ENCODE measurements at regions not wholly inside any gene's neighbourhood (a gene's known extent, or its start where the extent isn't known, plus 50 kb on each side); places are given as distances from the start of the nearest gene placed in this dataset.

DNA sequence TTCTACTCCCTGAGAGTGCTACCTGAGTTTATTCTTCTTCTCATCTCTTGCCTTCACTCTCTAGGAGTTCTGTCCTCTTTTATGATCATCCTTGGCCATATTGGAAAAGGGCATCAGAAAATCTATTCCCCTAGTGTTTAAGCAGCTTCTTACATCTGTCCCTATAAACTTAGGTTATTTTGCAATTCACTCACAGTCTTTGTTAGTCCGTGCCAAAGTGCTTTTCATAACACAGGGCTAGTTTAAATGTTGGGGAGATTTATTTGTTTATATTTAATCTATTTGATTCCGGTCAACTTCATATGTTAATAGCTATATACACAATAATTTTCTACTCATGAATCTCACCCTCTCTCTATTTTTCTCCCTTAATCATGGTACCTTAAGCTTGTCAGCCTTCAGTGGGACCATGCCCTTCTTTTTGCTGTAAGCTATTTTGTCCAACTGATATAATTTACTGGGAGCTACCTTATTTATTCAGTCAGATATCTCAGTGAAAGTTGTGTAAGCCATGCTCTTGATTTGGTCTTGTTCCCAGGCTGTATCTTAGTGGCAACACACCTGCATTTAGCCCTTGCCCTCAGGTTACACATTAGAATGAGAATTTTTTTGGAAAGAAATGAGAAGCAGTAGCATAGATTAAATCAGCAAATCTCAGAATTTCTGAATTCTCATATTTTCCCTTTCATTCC, 106.3 kb upstream of the SMYD2 start:
- no peak overlapping the region for H3K27ac ChIP-seq (ENCODE audit: low read length)
- H3K9me3 ChIP-seq (ENCODE audit: control insufficient read depth, insufficient read depth, low read depth, low read length): no peaks in the 10 kb centered on the region
- POLR2A ChIA-PET: no interaction called here
- no peak for DNase-seq (ENCODE audit: low read depth, low spot score)
- in situ Hi-C loops (cut with HindIII; ENCODE audit: low pct_unique_long_range_greater_than_20kb, low sequenced_read_pairs) (no loop called here), intact Hi-C loops (cut with micrococcal nuclease; ENCODE audit: unreplicated experiment) (no loop called here)
- no peak for ATAC-seq
- BruUV-seq (replicated peaks): no TSS peak
- CTCF ChIA-PET: no interaction called here
- H3K27me3 ChIP-seq (ENCODE audit: control insufficient read depth, insufficient read depth, low read length): peaks cover 19% of the 10 kb centered on the region
- no peaks in the 10 kb centered on the region for H3K4me1 ChIP-seq (ENCODE audit: control insufficient read depth, insufficient read depth, low read length)
- TF ChIP-seq CTCF (IDR thresholded peaks at IDR 0.05) (no peak), TCF7L2 (IDR thresholded peaks at IDR 0.05; ENCODE audit: low read depth, low read length) (no peak), SIN3A (IDR thresholded peaks at IDR 0.05; ENCODE audit: borderline replicate concordance, insufficient read depth, low read depth, low read length) (no peak), POLR2AphosphoS5 (IDR thresholded peaks at IDR 0.05; ENCODE audit: low read depth, low read length) (no peak)
- TF ChIP-seq, protein P1, sequence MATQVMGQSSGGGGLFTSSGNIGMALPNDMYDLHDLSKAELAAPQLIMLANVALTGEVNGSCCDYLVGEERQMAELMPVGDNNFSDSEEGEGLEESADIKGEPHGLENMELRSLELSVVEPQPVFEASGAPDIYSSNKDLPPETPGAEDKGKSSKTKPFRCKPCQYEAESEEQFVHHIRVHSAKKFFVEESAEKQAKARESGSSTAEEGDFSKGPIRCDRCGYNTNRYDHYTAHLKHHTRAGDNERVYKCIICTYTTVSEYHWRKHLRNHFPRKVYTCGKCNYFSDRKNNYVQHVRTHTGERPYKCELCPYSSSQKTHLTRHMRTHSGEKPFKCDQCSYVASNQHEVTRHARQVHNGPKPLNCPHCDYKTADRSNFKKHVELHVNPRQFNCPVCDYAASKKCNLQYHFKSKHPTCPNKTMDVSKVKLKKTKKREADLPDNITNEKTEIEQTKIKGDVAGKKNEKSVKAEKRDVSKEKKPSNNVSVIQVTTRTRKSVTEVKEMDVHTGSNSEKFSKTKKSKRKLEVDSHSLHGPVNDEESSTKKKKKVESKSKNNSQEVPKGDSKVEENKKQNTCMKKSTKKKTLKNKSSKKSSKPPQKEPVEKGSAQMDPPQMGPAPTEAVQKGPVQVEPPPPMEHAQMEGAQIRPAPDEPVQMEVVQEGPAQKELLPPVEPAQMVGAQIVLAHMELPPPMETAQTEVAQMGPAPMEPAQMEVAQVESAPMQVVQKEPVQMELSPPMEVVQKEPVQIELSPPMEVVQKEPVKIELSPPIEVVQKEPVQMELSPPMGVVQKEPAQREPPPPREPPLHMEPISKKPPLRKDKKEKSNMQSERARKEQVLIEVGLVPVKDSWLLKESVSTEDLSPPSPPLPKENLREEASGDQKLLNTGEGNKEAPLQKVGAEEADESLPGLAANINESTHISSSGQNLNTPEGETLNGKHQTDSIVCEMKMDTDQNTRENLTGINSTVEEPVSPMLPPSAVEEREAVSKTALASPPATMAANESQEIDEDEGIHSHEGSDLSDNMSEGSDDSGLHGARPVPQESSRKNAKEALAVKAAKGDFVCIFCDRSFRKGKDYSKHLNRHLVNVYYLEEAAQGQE (IDR thresholded peaks at IDR 0.05; ENCODE audit: insufficient read depth in 1 of 2, low read depth in 2 of 2, low read length in 1 of 2): no peak
- H3K4me3 ChIP-seq (ENCODE audit: low read depth in 2 of 2, low read length in 2 of 2): no peak overlapping the region
- no peaks in the 10 kb centered on the region for H3K36me3 ChIP-seq (ENCODE audit: control insufficient read depth, insufficient read depth, low read length)

DNA sequence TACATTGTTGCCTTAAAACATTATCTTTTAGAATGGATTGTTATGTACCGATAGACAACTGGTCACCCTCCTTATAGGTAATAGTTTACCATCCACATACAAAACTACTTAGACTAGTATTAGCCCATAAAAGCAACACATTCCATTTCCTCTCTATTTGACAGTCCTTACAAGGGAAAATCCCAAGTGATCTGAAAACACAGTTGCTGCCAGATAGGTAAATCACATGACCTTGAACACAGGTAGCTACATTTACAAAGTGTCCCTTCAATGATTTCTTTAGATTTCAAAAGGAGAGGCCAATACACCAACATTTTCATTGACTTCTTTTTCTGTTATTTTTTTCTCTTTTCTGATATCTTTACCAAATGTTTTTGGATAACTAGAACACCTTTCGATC, 102.9 kb upstream of the SMYD2 start:
- H3K36me3 ChIP-seq (ENCODE audit: control insufficient read depth, insufficient read depth, low read length): no peaks in the 10 kb centered on the region
- CTCF ChIA-PET: interaction anchor here (0.6 kb wide), 1 partner anchor 58 kb away, joined by 3 read pairs; no protein-coding TSS in a partner anchor
- ATAC-seq (no peak), DNase-seq (ENCODE audit: low read depth, low spot score) (no peak)
- intact Hi-C loops (cut with micrococcal nuclease; ENCODE audit: unreplicated experiment) (no loop called here), in situ Hi-C loops (cut with HindIII; ENCODE audit: low pct_unique_long_range_greater_than_20kb, low sequenced_read_pairs) (no loop called here)
- BruUV-seq (replicated peaks): no TSS peak
- H3K4me1 ChIP-seq (ENCODE audit: control insufficient read depth, insufficient read depth, low read length): no peaks in the 10 kb centered on the region
- H3K27me3 ChIP-seq (ENCODE audit: control insufficient read depth, insufficient read depth, low read length): peaks cover 26% of the 10 kb centered on the region
- H3K9me3 ChIP-seq (ENCODE audit: control insufficient read depth, insufficient read depth, low read depth, low read length): no peaks in the 10 kb centered on the region
- H3K4me3 ChIP-seq (ENCODE audit: low read depth in 2 of 2, low read length in 2 of 2): no peak overlapping the region
- POLR2A ChIA-PET: interaction anchor here (0.6 kb wide), 1 partner anchor 55 kb away, joined by 6 read pairs; no protein-coding TSS in a partner anchor
- no peak overlapping the region for H3K27ac ChIP-seq (ENCODE audit: low read length)
- TF ChIP-seq CTCF (IDR thresholded peaks at IDR 0.05) (no peak), SIN3A (IDR thresholded peaks at IDR 0.05; ENCODE audit: borderline replicate concordance, insufficient read depth, low read depth, low read length) (no peak), POLR2AphosphoS5 (IDR thresholded peaks at IDR 0.05; ENCODE audit: low read depth, low read length) (no peak), TCF7L2 (IDR thresholded peaks at IDR 0.05; ENCODE audit: low read depth, low read length) (no peak)
- TF ChIP-seq, protein P1 (IDR thresholded peaks at IDR 0.05; ENCODE audit: insufficient read depth in 1 of 2, low read depth in 2 of 2, low read length in 1 of 2): no peak
